K562 (cell line): ENCODE measurements at regions not wholly inside any gene's neighbourhood (a gene's known extent, or its start where the extent isn't known, plus 50 kb on each side); places are given as distances from the start of the nearest gene placed in this dataset.

Experiments used
- BMI1 ChIP-seq: fragments of 150-350 bp; IDR thresholded peaks from 2 replicates; pipeline ENCODE4 v1.6.1; 2014; ENCODE audit warnings: low read length
- CREB1 ChIP-seq, 2 experiments: sonication (generic) in 1 of 2; formaldehyde crosslinking in 1 of 2; IDR thresholded peaks; 2 replicates each; pipeline versions ENCODE4 v1.6.1 to v1.8.0; 2012 to 2022; ENCODE audit warnings: inconsistent platforms in 1 of 2, mild to moderate bottlenecking in 1 of 2, missing genetic modification reagents in 1 of 2, moderate library complexity in 1 of 2
- EP300 ChIP-seq: IDR thresholded peaks from 2 replicates; pipeline ENCODE4 v1.6.1; 2012; ENCODE audit warnings: low read length, improper control_type of control experiment
- EP400 ChIP-seq: fragments of 450-650 bp; IDR thresholded peaks from 2 replicates; pipeline ENCODE4 v1.6.1; 2017; ENCODE audit warnings: antibody characterized with exemption, mild to moderate bottlenecking, moderate library complexity
- HINFP ChIP-seq: fragments of 450-650 bp; conservative IDR thresholded peaks from 2 replicates; pipeline ENCODE4 v1.6.1; 2016; ENCODE audit warnings: missing genetic modification characterization, low read depth, mild to moderate bottlenecking, control low read depth, missing compliant biosample characterization
- HLTF ChIP-seq: fragments of 450-650 bp; IDR thresholded peaks from 2 replicates; pipeline ENCODE4 v1.6.1; 2016
- HMG20A ChIP-seq: fragments of 450-650 bp; formaldehyde crosslinking; conservative IDR thresholded peaks from 2 replicates; pipeline ENCODE4 v1.4.0; 2020; ENCODE audit warnings: mild to moderate bottlenecking, mixed read lengths
- HMGN3 ChIP-seq: IDR thresholded peaks from 2 replicates; pipeline ENCODE4 v1.6.1; 2011; ENCODE audit warnings: borderline replicate concordance, low read depth, mild to moderate bottlenecking, mixed read lengths, low read length; ENCODE audit not compliant: insufficient read length; ENCODE audit errors: extremely low read depth
- HNRNPH1 ChIP-seq: fragments of 200-400 bp; formaldehyde crosslinking; optimal IDR thresholded peaks from 2 replicates; pipeline ENCODE3; 2017; ENCODE audit warnings: low read depth, mild to moderate bottlenecking, low read length, moderate library complexity
- HNRNPL ChIP-seq: fragments of 200-400 bp; formaldehyde crosslinking; IDR thresholded peaks from 2 replicates; pipeline ENCODE4 v1.6.1; 2017; ENCODE audit warnings: low read depth, mild to moderate bottlenecking, low read length
- IRF1 ChIP-seq: sonication (generic); formaldehyde crosslinking; IDR thresholded peaks from 2 replicates; pipeline ENCODE4 v1.8.0; 2022; ENCODE audit warnings: missing genetic modification reagents, mild to moderate bottlenecking, borderline replicate concordance
- MBD2 ChIP-seq: sonication (generic); IDR thresholded peaks from 2 replicates; pipeline ENCODE4 v1.6.1; 2016; ENCODE audit warnings: low read depth, borderline replicate concordance
- NR2F6 ChIP-seq: fragments of 450-650 bp; formaldehyde crosslinking; IDR thresholded peaks from 2 replicates; pipeline ENCODE4 v1.4.0; 2020; ENCODE audit warnings: mild to moderate bottlenecking
- POLR2H ChIP-seq: IDR thresholded peaks from 2 replicates; pipeline ENCODE4 v1.6.1; 2016; ENCODE audit warnings: missing genetic modification characterization, low read depth, mild to moderate bottlenecking, control low read depth, missing compliant biosample characterization, moderate library complexity
- SUPT5H ChIP-seq: fragments of 450-650 bp; IDR thresholded peaks from 2 replicates; pipeline ENCODE4 v1.6.1; 2016
- TCFL5 ChIP-seq: fragments of 250-450 bp; sonication (Bioruptor Pico); conservative IDR thresholded peaks from 2 replicates; pipeline ENCODE4 v1.6.1; 2021; ENCODE audit warnings: mild to moderate bottlenecking, moderate library complexity, matching md5 sums
- THAP7 ChIP-seq: fragments of 250-450 bp; sonication (Bioruptor Pico); IDR thresholded peaks from 2 replicates; pipeline ENCODE4 v1.5.0; 2021
- TSC22D4 ChIP-seq: fragments of 450-650 bp; IDR thresholded peaks from 2 replicates; pipeline ENCODE4 v1.6.1; 2016; ENCODE audit warnings: missing genetic modification characterization, missing biosample characterization, control low read depth
- USF2 ChIP-seq: sonication (generic); formaldehyde crosslinking; IDR thresholded peaks from 2 replicates; pipeline ENCODE4 v1.5.0; 2020; ENCODE audit warnings: missing genetic modification reagents
- WHSC1 ChIP-seq: IDR thresholded peaks from one replicate; pipeline ENCODE4 v1.6.1; 2012; ENCODE audit warnings: low read length, control low read depth, inconsistent platforms
- ZEB2 ChIP-seq: fragments of 450-650 bp; IDR thresholded peaks from 2 replicates; pipeline ENCODE4 v1.6.1; 2016
- ZFP1 ChIP-seq: fragments of 450-650 bp; formaldehyde crosslinking; IDR thresholded peaks from 2 replicates; pipeline ENCODE4 v1.4.0; 2020; ENCODE audit warnings: mild to moderate bottlenecking, mixed read lengths
- ZNF121 ChIP-seq: sonication (generic); formaldehyde crosslinking; conservative IDR thresholded peaks from 2 replicates; pipeline ENCODE4 v1.8.0; 2022; ENCODE audit warnings: missing genetic modification reagents
- ZNF253 ChIP-seq: fragments of 250-450 bp; sonication (Bioruptor Pico); conservative IDR thresholded peaks from 2 replicates; pipeline ENCODE4 v1.6.1; 2021; ENCODE audit warnings: mild to moderate bottlenecking
- ZNF311 ChIP-seq: fragments of 250-450 bp; sonication (Bioruptor Pico); IDR thresholded peaks from 2 replicates; pipeline ENCODE4 v1.4.0; 2020; ENCODE audit warnings: mild to moderate bottlenecking, moderate library complexity
- ZNF408 ChIP-seq: fragments of 250-450 bp; sonication (Bioruptor Pico); IDR thresholded peaks from 2 replicates; pipeline ENCODE4 v1.4.0; 2020; ENCODE audit warnings: low read depth, mild to moderate bottlenecking, moderate library complexity
- ZNF507 ChIP-seq: conservative IDR thresholded peaks from 2 replicates; pipeline ENCODE4 v1.6.1; 2017; ENCODE audit warnings: missing genetic modification characterization, missing compliant biosample characterization

GRCh38 chr16:85557083-85557970, 55.8 kb upstream of the GSE1 start (continued):
- TF ChIP-seq USF2 (CRISPR knock-in tag), result peak; percentile 95
- no peak for TF ChIP-seq WHSC1
- no peak for TF ChIP-seq HLTF
- TF ChIP-seq EP400, result no peak
- TF ChIP-seq ZNF408 (CRISPR knock-in tag), result no peak
- no peak for TF ChIP-seq IRF1 (CRISPR knock-in tag)
- no peak for TF ChIP-seq ZFP1 (CRISPR knock-in tag)
- no peak for TF ChIP-seq BMI1
- 0 out of 2 replicates have a peak, but pooled peaks have one; percentile 13 for TF ChIP-seq EP300
- TF ChIP-seq ZNF121, result no peak
- TF ChIP-seq ZNF253 (CRISPR knock-in tag), result no peak
- TF ChIP-seq ZEB2, result no peak; the same call in 1 of the 2 replicates
- TF ChIP-seq THAP7 (CRISPR knock-in tag), result no peak
- peak; percentile 22 for TF ChIP-seq HMGN3
- no peak for TF ChIP-seq ZNF311
- TF ChIP-seq MBD2, result peak; percentile 14; the same call in 1 of the 2 replicates
- no peak for TF ChIP-seq HNRNPH1
- no peak for TF ChIP-seq TSC22D4 (tag)
- TF ChIP-seq HNRNPL, result no peak
- peak; percentile 70; the same call in 1 of the 2 replicates for TF ChIP-seq SUPT5H
- no peak for TF ChIP-seq ZNF507 (tag)
- TF ChIP-seq TCFL5 (CRISPR knock-in tag), result no peak
- TF ChIP-seq HMG20A (CRISPR knock-in tag), result no peak
- no peak for TF ChIP-seq NR2F6 (CRISPR knock-in tag)
- TF ChIP-seq HINFP, result peak; percentile 54; the same call in 1 of the 2 replicates
- TF ChIP-seq CREB1 (IDR thresholded peaks at IDR 0.05), result peak; percentile 21; the same call in 1 of the 2 replicates
- TF ChIP-seq CREB1 (CRISPR knock-in tag; IDR thresholded peaks at IDR 0.05), result no peak
- no peak for TF ChIP-seq POLR2H (tag)
